Activated CD4-positive, alpha-beta T cell treated with anti-CD3 and anti-CD28 coated beads for 36 hours (primary cell): ENCODE measurements at regions not wholly inside any gene's neighbourhood (a gene's known extent, or its start where the extent isn't known, plus 50 kb on each side); places are given as distances from the start of the nearest gene placed in this dataset.

Experiments used
- ATAC-seq: fragments of 200-7000 bp; cut with Tn5 transposase; one replicate; pipeline ENCODE4 v1.10.0; 2021; ENCODE audit warnings: mild to moderate bottlenecking, moderate library complexity
- CTCF ChIA-PET: fragments of 350-600 bp; sonication (Branson Sonifier 250); formaldehyde crosslinking; loops from one replicate; lab custom pipeline; 2021; ENCODE audit warnings: antibody characterized with exemption; lab: Charles Lee
- POLR2A ChIA-PET: fragments of 350-600 bp; sonication (Branson Sonifier 250); formaldehyde crosslinking; loops from one replicate; lab custom pipeline; 2021; ENCODE audit warnings: antibody characterized with exemption, inconsistent platforms; lab: Charles Lee
- DNase-seq: peaks from one replicate; pipeline ENCODE4 v3.0.0-alpha.2; 2020
- H3K27ac Mint-ChIP-seq: one replicate; pipeline ENCODE4 v1.8.0; 2021; ENCODE audit warnings: mixed read lengths
- H3K27me3 Mint-ChIP-seq: one replicate; pipeline ENCODE4 v1.8.0; 2021; ENCODE audit warnings: mixed read lengths
- H3K36me3 Mint-ChIP-seq: one replicate; pipeline ENCODE4 v1.8.0; 2021; ENCODE audit warnings: low read depth, mixed read lengths
- H3K4me1 Mint-ChIP-seq: one replicate; pipeline ENCODE4 v1.8.0; 2021; ENCODE audit warnings: mixed read lengths
- H3K4me3 Mint-ChIP-seq: one replicate; pipeline ENCODE4 v1.8.0; 2021; ENCODE audit warnings: mild to moderate bottlenecking, moderate library complexity, mixed read lengths
- H3K9me3 Mint-ChIP-seq: one replicate; pipeline ENCODE4 v1.8.0; 2021; ENCODE audit warnings: low read depth, mixed read lengths
- intact Hi-C, 2 experiments: fragments of 100-400 bp; cut with DNase I in 1 of 2; cut with micrococcal nuclease in 1 of 2; formaldehyde crosslinking; loops; one replicate each; pipeline versions ENCODE4 v1.14.2 to v1.15.1; 2022 to 2024; cut with DNase I, micrococcal nuclease

GRCh38 chr14:98175436-98175835 is 1096.6 kb downstream of the BCL11B start:
- no peak for ATAC-seq

GRCh38 chr14:98175881-98176280 is 1096.1 kb downstream of the BCL11B start:
- ATAC-seq (no peak), DNase-seq (no peak)
- POLR2A ChIA-PET, result interaction anchor here (0.9 to 1.3 kb wide), 4 partner anchors 11 to 52 kb away, joined by 3 to 6 read pairs (median 4); no protein-coding TSS in a partner anchor
- peaks cover 97% of the 10 kb centered on the region for H3K4me1 Mint-ChIP-seq
- H3K36me3 Mint-ChIP-seq, result peaks cover 4% of the 10 kb centered on the region
- no peaks in the 10 kb centered on the region for H3K27me3 Mint-ChIP-seq
- CTCF ChIA-PET, result interaction anchor here (0.7 to 1.5 kb wide), 8 partner anchors 9 to 49 kb away, joined by 3 to 6 read pairs (median 3); no protein-coding TSS in a partner anchor
- H3K4me3 Mint-ChIP-seq, result peak overlapping the region; percentile 53
- intact Hi-C loops, result loop anchor here (2.0 to 5.0 kb wide), 5 partner anchors 35 to 1097 kb away; partner anchors contain the start of gene BCL11B (in 1 of the 2)
- H3K27ac Mint-ChIP-seq, result peak overlapping the region; percentile 99
- no peaks in the 10 kb centered on the region for H3K9me3 Mint-ChIP-seq

More at GRCh38 chr14:98175436-98175835, 1096.6 kb downstream of the BCL11B start:
- CTCF ChIA-PET, result interaction anchor here (0.7 to 1.5 kb wide), 9 partner anchors 10 to 50 kb away, joined by 3 to 6 read pairs (median 3); no protein-coding TSS in a partner anchor
- Mint-ChIP-seq H3K9me3 (no peaks in the 10 kb centered on the region), H3K36me3 (peaks cover 4% of the 10 kb centered on the region), H3K4me1 (peaks cover 99% of the 10 kb centered on the region), H3K27ac (peak overlapping the region; percentile 99), H3K4me3 (peak overlapping the region; percentile 53), H3K27me3 (no peaks in the 10 kb centered on the region)
- intact Hi-C loops, result loop anchor here (5.0 kb wide), 1 partner anchor 1012 kb away; no protein-coding TSS in a partner anchor
- DNase-seq, result no peak
- POLR2A ChIA-PET, result interaction anchor here (0.9 to 1.3 kb wide), 3 partner anchors 12 to 52 kb away, joined by 3 to 6 read pairs (median 4); no protein-coding TSS in a partner anchor

- DNase-seq (no peak), ATAC-seq (peak; percentile 31)
- H3K4me3 Mint-ChIP-seq, result peak overlapping the region; percentile 35
- H3K27ac Mint-ChIP-seq, result peak overlapping the region; percentile 99
- H3K9me3 Mint-ChIP-seq, result no peaks in the 10 kb centered on the region
- intact Hi-C loops, result loop anchor here (1.0 to 5.0 kb wide), 9 partner anchors 8 to 1096 kb away; partner anchors contain the start of gene BCL11B (in 1 of the 2)
- H3K36me3 Mint-ChIP-seq, result peaks cover 8% of the 10 kb centered on the region
- CTCF ChIA-PET, result no interaction called here
- H3K27me3 Mint-ChIP-seq, result no peaks in the 10 kb centered on the region
- peaks cover 96% of the 10 kb centered on the region for H3K4me1 Mint-ChIP-seq
- POLR2A ChIA-PET, result interaction anchor here (1.0 kb wide), 1 partner anchor 13 kb away, joined by 3 read pairs; no protein-coding TSS in a partner anchor
These were observed 1095.1 kb downstream of the BCL11B start for GRCh38 chr14:98176892-98177291.

- ChIA-PET CTCF (no interaction called here), POLR2A (no interaction called here)
- H3K36me3 Mint-ChIP-seq, result peaks cover 8% of the 10 kb centered on the region
- peak; percentile 67 for ATAC-seq
- intact Hi-C loops, result loop anchor here (1.0 to 5.0 kb wide), 9 partner anchors 8 to 1095 kb away; partner anchors contain the start of gene BCL11B (in 1 of the 2)
- no peaks in the 10 kb centered on the region for H3K27me3 Mint-ChIP-seq
- H3K4me3 Mint-ChIP-seq, result peak overlapping the region; percentile 45
- peak overlapping the region; percentile 99 for H3K27ac Mint-ChIP-seq
- DNase-seq, result peak; percentile 90
- H3K9me3 Mint-ChIP-seq, result no peaks in the 10 kb centered on the region
- peaks cover 96% of the 10 kb centered on the region for H3K4me1 Mint-ChIP-seq
These were observed 1094.4 kb downstream of the BCL11B start for GRCh38 chr14:98177551-98177950.

- H3K9me3 Mint-ChIP-seq, result peaks cover 3% of the 10 kb centered on the region
These were observed 1090.8 kb downstream of the BCL11B start for GRCh38 chr14:98181241-98181640.

GRCh38 chr14:98181768-98182167 is 1090.2 kb downstream of the BCL11B start:
- Mint-ChIP-seq H3K4me3 (peak overlapping the region; percentile 35), H3K36me3 (peaks cover 17% of the 10 kb centered on the region), H3K9me3 (peaks cover 3% of the 10 kb centered on the region), H3K27ac (peak overlapping the region; percentile 100), H3K27me3 (no peaks in the 10 kb centered on the region), H3K4me1 (peaks cover 96% of the 10 kb centered on the region)
- CTCF ChIA-PET, result interaction anchor here (0.7 to 2.0 kb wide), 6 partner anchors 9 to 204 kb away, joined by 3 to 13 read pairs (median 5); no protein-coding TSS in a partner anchor
- intact Hi-C loops, result loop anchor here (1.0 to 5.0 kb wide), 5 partner anchors 12 to 1886 kb away; partner anchors contain the start of gene EVL (in 1 of the 2)
- POLR2A ChIA-PET, result interaction anchor here (0.6 to 1.4 kb wide), 6 partner anchors 13 to 45 kb away, joined by 3 to 14 read pairs (median 6); no protein-coding TSS in a partner anchor
- no peak for ATAC-seq
- DNase-seq, result peak; percentile 55

More at GRCh38 chr14:98181241-98181640, 1090.8 kb downstream of the BCL11B start:
- DNase-seq, result peak; percentile 31
- H3K4me1 Mint-ChIP-seq, result peaks cover 96% of the 10 kb centered on the region
- peak overlapping the region; percentile 100 for H3K27ac Mint-ChIP-seq
- intact Hi-C loops, result loop anchor here in 1 of 2 experiments (5.0 kb wide), 1 partner anchor 1886 kb away; the partner anchor contains the start of gene EVL
- CTCF ChIA-PET, result interaction anchor here (0.7 to 2.0 kb wide), 5 partner anchors 10 to 43 kb away, joined by 3 to 13 read pairs (median 5); no protein-coding TSS in a partner anchor
- no peaks in the 10 kb centered on the region for H3K27me3 Mint-ChIP-seq
- peak overlapping the region; percentile 20 for H3K4me3 Mint-ChIP-seq
- POLR2A ChIA-PET, result interaction anchor here (1.0 kb wide), 1 partner anchor 39 kb away, joined by 3 read pairs; no protein-coding TSS in a partner anchor
- ATAC-seq, result no peak
- H3K36me3 Mint-ChIP-seq, result peaks cover 17% of the 10 kb centered on the region

- intact Hi-C loops, result loop anchor here (1.0 to 5.0 kb wide), 5 partner anchors 13 to 1885 kb away; partner anchors contain the start of gene EVL (in 1 of the 2)
- Mint-ChIP-seq H3K36me3 (peaks cover 17% of the 10 kb centered on the region), H3K27ac (peak overlapping the region; percentile 100), H3K4me3 (peak overlapping the region; percentile 35), H3K4me1 (peaks cover 96% of the 10 kb centered on the region), H3K9me3 (peaks cover 3% of the 10 kb centered on the region), H3K27me3 (no peaks in the 10 kb centered on the region)
- ATAC-seq, result peak; percentile 74
- peak; percentile 86 for DNase-seq
- POLR2A ChIA-PET, result interaction anchor here (0.6 to 1.4 kb wide), 5 partner anchors 13 to 50 kb away, joined by 3 to 14 read pairs (median 6); no protein-coding TSS in a partner anchor
- CTCF ChIA-PET, result interaction anchor here (0.6 to 2.0 kb wide), 9 partner anchors 9 to 1048 kb away, joined by 3 to 13 read pairs (median 4); no protein-coding TSS in a partner anchor
These were observed 1089.5 kb downstream of the BCL11B start for GRCh38 chr14:98182393-98183055.

GRCh38 chr14:98183556-98183955 is 1088.4 kb downstream of the BCL11B start:
- H3K4me1 Mint-ChIP-seq, result peaks cover 96% of the 10 kb centered on the region

GRCh38 chr14:98184457-98184856 is 1087.5 kb downstream of the BCL11B start:
- H3K36me3 Mint-ChIP-seq, result peaks cover 17% of the 10 kb centered on the region
- H3K27ac Mint-ChIP-seq, result peak overlapping the region; percentile 100
- POLR2A ChIA-PET, result no interaction called here
- H3K4me1 Mint-ChIP-seq, result peaks cover 96% of the 10 kb centered on the region
- no peak for ATAC-seq
- H3K27me3 Mint-ChIP-seq, result no peaks in the 10 kb centered on the region
- peaks cover 3% of the 10 kb centered on the region for H3K9me3 Mint-ChIP-seq
- peak; percentile 4 for DNase-seq
- CTCF ChIA-PET, result interaction anchor here (1.1 to 4.5 kb wide), 3 partner anchors 9 to 46 kb away, joined by 4 to 21 read pairs (median 21); no protein-coding TSS in a partner anchor
- intact Hi-C loops, result loop anchor here in 1 of 2 experiments (5.0 kb wide), 1 partner anchor 1883 kb away; the partner anchor contains the start of gene EVL
- peak overlapping the region; percentile 42 for H3K4me3 Mint-ChIP-seq

More at GRCh38 chr14:98183556-98183955, 1088.4 kb downstream of the BCL11B start:
- Mint-ChIP-seq H3K4me3 (no peak overlapping the region), H3K27ac (peak overlapping the region; percentile 100), H3K9me3 (peaks cover 3% of the 10 kb centered on the region), H3K36me3 (peaks cover 17% of the 10 kb centered on the region), H3K27me3 (no peaks in the 10 kb centered on the region)
- POLR2A ChIA-PET, result no interaction called here
- DNase-seq (no peak), ATAC-seq (no peak)
- intact Hi-C loops, result loop anchor here (2.0 to 5.0 kb wide), 4 partner anchors 15 to 1884 kb away; partner anchors contain the start of gene EVL (in 1 of the 2)
- CTCF ChIA-PET, result interaction anchor here (0.6 to 4.5 kb wide), 8 partner anchors 10 to 46 kb away, joined by 3 to 21 read pairs (median 4); no protein-coding TSS in a partner anchor

GRCh38 chr14:98185036-98185435 is 1087.0 kb downstream of the BCL11B start:
- Mint-ChIP-seq H3K27me3 (no peaks in the 10 kb centered on the region), H3K4me1 (peaks cover 96% of the 10 kb centered on the region), H3K27ac (peak overlapping the region; percentile 100), H3K9me3 (peaks cover 3% of the 10 kb centered on the region), H3K4me3 (peak overlapping the region; percentile 42), H3K36me3 (peaks cover 15% of the 10 kb centered on the region)
- intact Hi-C loops, result no loop called here
- ChIA-PET POLR2A (interaction anchor here (0.6 to 1.6 kb wide), 2 partner anchors 16 to 998 kb away, joined by 3 to 8 read pairs; no protein-coding TSS in a partner anchor), CTCF (interaction anchor here (1.1 to 4.5 kb wide), 5 partner anchors 8 to 47 kb away, joined by 3 to 21 read pairs (median 12); no protein-coding TSS in a partner anchor)
- DNase-seq (peak; percentile 26), ATAC-seq (no peak)
